ENCODE measurements at regions not wholly inside any gene's neighbourhood (a gene's known extent, or its start where the extent isn't known, plus 50 kb on each side); places are given as distances from the start of the nearest gene placed in this dataset.

GRCh38 chr13:22270881-22271280, 600.0 kb downstream of the FGF9 start:
- H3K4me3 ChIP-seq = no peak overlapping the region
- no peaks in the 10 kb centered on the region for H3K4me1 ChIP-seq (ENCODE audit: control insufficient read depth in 1 of 2, low read depth in 2 of 2)
- no peaks in the 10 kb centered on the region for H3K36me3 ChIP-seq
- no peaks in the 10 kb centered on the region for H3K9me3 ChIP-seq
- DNase-seq (ENCODE audit: low spot score) = no peak
- H3K27ac ChIP-seq = no peak overlapping the region
- no peak for ATAC-seq (ENCODE audit: insufficient number of reproducible peaks, low FRiP score, low read depth)
- TF ChIP-seq CTCF (IDR thresholded peaks at IDR 0.05) = no peak
- H3K27me3 ChIP-seq (replicated peaks; ENCODE audit: insufficient read depth) = no peaks in the 10 kb centered on the region

GRCh38 chr13:22271903-22272302, 601.0 kb downstream of the FGF9 start:
- Histone ChIP-seq H3K27ac (no peak overlapping the region), H3K36me3 (no peaks in the 10 kb centered on the region), H3K4me1 (ENCODE audit: control insufficient read depth in 1 of 2, low read depth in 2 of 2) (no peaks in the 10 kb centered on the region), H3K4me3 (no peak overlapping the region), H3K27me3 (replicated peaks; ENCODE audit: insufficient read depth) (no peaks in the 10 kb centered on the region), H3K9me3 (no peaks in the 10 kb centered on the region)
- ATAC-seq (ENCODE audit: insufficient number of reproducible peaks, low FRiP score, low read depth) (no peak), DNase-seq (ENCODE audit: low spot score) (no peak)
- TF ChIP-seq CTCF (IDR thresholded peaks at IDR 0.05) = no peak

GRCh38 chr13:22275393-22275792, 604.5 kb downstream of the FGF9 start:
- no peaks in the 10 kb centered on the region for H3K9me3 ChIP-seq
- no peak for TF ChIP-seq CTCF (IDR thresholded peaks at IDR 0.05)
- H3K36me3 ChIP-seq = no peaks in the 10 kb centered on the region
- H3K27ac ChIP-seq = no peak overlapping the region
- no peak overlapping the region for H3K4me3 ChIP-seq
- H3K27me3 ChIP-seq (replicated peaks; ENCODE audit: insufficient read depth) = no peaks in the 10 kb centered on the region
- no peak for DNase-seq (ENCODE audit: low spot score)
- peaks cover 0 to 15% of the 10 kb centered on the region in 2 donors for H3K4me1 ChIP-seq (ENCODE audit: control insufficient read depth in 1 of 2, low read depth in 2 of 2)
- no peak for ATAC-seq (ENCODE audit: insufficient number of reproducible peaks, low FRiP score, low read depth)

GRCh38 chr13:22276616-22277015, 605.7 kb downstream of the FGF9 start:
- H3K9me3 ChIP-seq = no peaks in the 10 kb centered on the region
- H3K4me3 ChIP-seq = no peak overlapping the region
- no peak overlapping the region for H3K27ac ChIP-seq
- peaks cover 0 to 15% of the 10 kb centered on the region in 2 donors for H3K4me1 ChIP-seq (ENCODE audit: control insufficient read depth in 1 of 2, low read depth in 2 of 2)
- ATAC-seq (ENCODE audit: insufficient number of reproducible peaks, low FRiP score, low read depth) (no peak), DNase-seq (ENCODE audit: low spot score) (no peak)
- TF ChIP-seq CTCF (IDR thresholded peaks at IDR 0.05) = no peak
- H3K27me3 ChIP-seq (replicated peaks; ENCODE audit: insufficient read depth) = no peaks in the 10 kb centered on the region
- H3K36me3 ChIP-seq = no peaks in the 10 kb centered on the region

- H3K9me3 ChIP-seq = no peaks in the 10 kb centered on the region
- ATAC-seq (ENCODE audit: insufficient number of reproducible peaks, low FRiP score, low read depth) = peak; percentile 51
- TF ChIP-seq CTCF (IDR thresholded peaks at IDR 0.05) = peak; percentile 43
- no peaks in the 10 kb centered on the region for H3K27me3 ChIP-seq (replicated peaks; ENCODE audit: insufficient read depth)
- no peak for DNase-seq (ENCODE audit: low spot score)
- no peak overlapping the region for H3K4me3 ChIP-seq
- H3K27ac ChIP-seq = no peak overlapping the region
- H3K36me3 ChIP-seq = no peaks in the 10 kb centered on the region
- H3K4me1 ChIP-seq (ENCODE audit: control insufficient read depth in 1 of 2, low read depth in 2 of 2) = peaks cover 0 to 15% of the 10 kb centered on the region in 2 donors
Measured at GRCh38 chr13:22278336-22278929, 607.6 kb downstream of the FGF9 start.
